ENCODE measurements at regions not wholly inside any gene's neighbourhood (a gene's known extent, or its start where the extent isn't known, plus 50 kb on each side); places are given as distances from the start of the nearest gene placed in this dataset.
"Not testable (repeated sequence)": the region's sequence is repeated elsewhere in the genome, so short reads cannot be mapped to it uniquely, and the experiment has no call there.

DNA sequence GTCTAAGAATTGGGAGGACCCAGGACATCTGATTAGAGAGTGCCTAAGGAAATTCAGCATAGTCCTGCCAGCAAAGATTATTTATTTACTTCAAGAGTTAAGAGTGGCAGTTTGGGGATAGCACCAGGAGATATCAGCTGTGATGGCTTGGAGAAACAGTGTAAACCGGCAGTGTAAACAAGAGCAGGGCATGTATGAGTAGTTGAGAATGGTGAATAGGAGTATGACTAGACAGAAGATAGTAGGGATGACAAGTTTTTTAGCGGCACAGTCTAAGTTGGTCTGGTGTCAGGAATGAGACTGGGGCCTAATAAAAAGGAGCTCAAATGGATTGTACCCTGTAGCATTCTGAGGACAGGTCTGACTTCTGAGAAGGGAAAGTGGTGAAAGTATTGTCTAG is 669.4 kb downstream of the SUCLG1 start:
- not testable (repeated sequence) for TF ChIP-seq EP300, POLR2AphosphoS5 (IDR thresholded peaks at IDR 0.05)
- TF ChIP-seq, protein P1, sequence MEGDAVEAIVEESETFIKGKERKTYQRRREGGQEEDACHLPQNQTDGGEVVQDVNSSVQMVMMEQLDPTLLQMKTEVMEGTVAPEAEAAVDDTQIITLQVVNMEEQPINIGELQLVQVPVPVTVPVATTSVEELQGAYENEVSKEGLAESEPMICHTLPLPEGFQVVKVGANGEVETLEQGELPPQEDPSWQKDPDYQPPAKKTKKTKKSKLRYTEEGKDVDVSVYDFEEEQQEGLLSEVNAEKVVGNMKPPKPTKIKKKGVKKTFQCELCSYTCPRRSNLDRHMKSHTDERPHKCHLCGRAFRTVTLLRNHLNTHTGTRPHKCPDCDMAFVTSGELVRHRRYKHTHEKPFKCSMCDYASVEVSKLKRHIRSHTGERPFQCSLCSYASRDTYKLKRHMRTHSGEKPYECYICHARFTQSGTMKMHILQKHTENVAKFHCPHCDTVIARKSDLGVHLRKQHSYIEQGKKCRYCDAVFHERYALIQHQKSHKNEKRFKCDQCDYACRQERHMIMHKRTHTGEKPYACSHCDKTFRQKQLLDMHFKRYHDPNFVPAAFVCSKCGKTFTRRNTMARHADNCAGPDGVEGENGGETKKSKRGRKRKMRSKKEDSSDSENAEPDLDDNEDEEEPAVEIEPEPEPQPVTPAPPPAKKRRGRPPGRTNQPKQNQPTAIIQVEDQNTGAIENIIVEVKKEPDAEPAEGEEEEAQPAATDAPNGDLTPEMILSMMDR (IDR thresholded peaks at IDR 0.05) = not testable (repeated sequence)

All from upper lobe of left lung (tissue), 4 donors.